ENCODE measurements at regions not wholly inside any gene's neighbourhood (a gene's known extent, or its start where the extent isn't known, plus 50 kb on each side); places are given as distances from the start of the nearest gene placed in this dataset.

DNA sequence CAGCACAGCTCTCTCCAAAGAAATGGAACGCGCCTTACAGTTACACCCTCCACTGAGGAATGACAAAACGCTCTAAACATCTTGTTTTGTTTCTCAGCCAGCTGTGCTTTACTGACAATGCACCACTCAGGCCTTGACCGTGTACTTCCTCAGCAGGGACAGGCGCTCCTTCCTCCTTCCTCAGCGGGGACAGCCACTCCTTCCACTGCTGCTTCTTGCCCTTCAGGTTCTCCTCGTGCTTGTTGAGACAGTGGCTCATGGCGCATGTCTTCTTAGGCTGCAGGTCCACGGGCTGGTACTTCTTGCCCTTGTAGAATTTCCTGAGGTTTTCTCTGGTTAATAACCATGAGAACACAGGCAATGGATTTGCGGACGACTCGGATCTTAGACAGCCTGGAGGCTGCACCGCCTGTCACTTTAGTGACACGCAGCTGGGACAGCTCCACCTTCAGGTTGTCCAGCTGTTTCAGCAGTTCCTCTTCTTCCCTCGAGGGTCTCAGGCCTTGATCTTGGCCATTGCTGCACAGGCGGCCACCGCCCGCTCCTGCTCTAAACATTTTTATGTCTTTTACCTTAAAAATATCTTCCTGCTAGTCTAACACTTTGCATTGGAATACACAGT lies 613.8 kb downstream of the BRD1 start:
- DNase-seq = no peak

DNA sequence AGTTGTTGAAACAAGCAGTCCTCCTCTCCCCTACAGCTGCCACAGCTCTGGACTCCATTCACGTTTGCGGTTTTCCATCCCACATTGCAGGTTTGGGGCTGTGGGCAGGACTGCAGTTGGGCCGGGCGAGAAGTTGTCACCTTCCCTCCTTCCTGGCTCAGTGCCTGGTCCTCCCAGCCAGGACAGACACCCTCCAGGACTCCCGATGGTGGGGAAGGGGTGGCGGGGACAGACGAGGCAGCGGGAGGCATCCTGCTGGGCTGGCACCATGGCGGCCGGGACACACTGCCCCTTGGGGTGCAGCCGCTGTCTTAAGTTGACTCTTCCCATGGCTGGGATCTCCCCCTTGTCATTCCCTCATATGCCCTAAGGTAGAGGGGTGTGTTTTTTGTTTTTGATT lies 615.2 kb downstream of the BRD1 start:
- DNase-seq = no peak

- no peak for DNase-seq
Observed at GRCh38 chr22:49212002-49212401, 615.7 kb downstream of the BRD1 start.

- no peak for DNase-seq
Observed at GRCh38 chr22:49211176-49211575, 616.5 kb downstream of the BRD1 start.

DNA sequence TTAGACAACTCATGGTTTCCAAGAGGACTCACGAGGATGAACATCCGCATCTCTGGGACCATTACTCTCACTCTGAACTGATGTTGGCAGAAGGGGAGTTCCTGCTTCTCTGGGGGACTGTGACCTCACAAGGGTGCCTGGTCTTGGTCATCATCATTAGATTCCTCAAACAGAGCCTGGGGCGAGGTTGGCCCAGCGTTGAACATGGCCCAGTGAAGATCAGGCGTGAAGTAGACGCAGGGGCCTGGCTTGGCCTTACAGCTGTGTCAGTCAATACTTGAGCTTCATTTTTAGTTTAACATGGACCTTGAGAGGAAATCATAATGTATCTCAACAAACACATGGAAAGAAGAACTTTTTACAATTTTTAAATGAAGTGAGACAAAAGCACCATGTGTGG lies 617.1 kb downstream of the BRD1 start:
- DNase-seq = no peak

DNA sequence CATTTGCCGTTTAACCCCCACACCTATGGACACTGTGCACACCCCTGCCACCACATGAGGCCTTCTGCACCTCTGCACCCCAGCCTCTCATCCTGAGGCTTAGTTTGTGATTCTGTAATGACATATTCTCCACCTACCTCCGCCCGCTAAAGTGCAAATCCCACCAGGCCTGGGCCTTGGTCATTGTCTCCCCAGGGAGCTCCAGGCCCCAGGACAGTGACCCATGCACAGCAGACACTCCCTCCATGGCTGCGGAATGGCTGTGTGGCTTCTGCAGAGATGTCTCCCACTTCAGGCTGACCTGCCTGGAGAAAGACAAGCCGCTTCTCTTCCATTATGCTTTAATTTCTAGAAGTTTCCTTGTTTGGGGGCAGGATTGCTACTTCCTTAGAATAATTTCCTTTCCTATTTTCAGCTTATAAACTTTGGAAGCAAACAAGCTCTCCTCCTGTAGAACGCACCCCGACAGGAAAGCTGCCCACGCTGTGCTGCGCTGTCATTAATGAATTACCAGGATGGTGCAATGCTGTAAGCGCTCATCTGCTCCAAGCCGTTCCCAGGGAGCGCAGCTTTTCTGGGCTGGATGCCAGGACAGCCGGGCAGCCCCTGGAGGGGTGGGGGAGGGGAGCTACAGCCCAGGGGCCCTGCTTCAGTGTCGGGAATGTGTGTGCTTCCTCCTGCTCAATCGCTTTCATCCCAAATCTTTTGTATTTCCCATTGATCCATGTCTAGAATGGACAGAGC lies 618.0 kb downstream of the BRD1 start:
- peak; percentile 82 for DNase-seq

- DNase-seq = no peak
Observed at GRCh38 chr22:49208768-49209252, 618.9 kb downstream of the BRD1 start.

- no peak for DNase-seq
Observed at GRCh38 chr22:49208004-49208402, 619.7 kb downstream of the BRD1 start.

- no peak for DNase-seq
Observed at GRCh38 chr22:49207008-49208003, 620.4 kb downstream of the BRD1 start.

GRCh38 chr22:49206281-49206680 lies 621.4 kb downstream of the BRD1 start:
- DNase-seq = no peak

DNA sequence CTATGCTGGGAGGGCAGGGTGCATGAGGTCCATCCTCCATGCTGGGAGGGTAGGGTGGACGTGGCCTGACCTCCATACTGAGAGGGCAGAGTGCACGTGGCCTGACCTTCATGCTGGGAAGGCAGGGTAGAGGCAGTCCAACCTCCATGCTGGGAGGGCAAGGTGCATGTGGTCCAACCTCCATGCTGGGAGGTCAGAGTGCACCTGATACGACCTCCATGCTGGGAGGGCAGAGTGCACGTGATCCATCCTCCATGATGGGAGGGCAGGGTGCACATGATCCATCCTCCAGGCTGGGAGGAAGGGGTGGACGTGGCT lies 622.2 kb downstream of the BRD1 start:
- DNase-seq = no peak

- no peak for DNase-seq
Observed at GRCh38 chr22:49204599-49205482, 622.8 kb downstream of the BRD1 start.

- no peak for DNase-seq
Observed at GRCh38 chr22:49203859-49204598, 623.6 kb downstream of the BRD1 start.

DNA sequence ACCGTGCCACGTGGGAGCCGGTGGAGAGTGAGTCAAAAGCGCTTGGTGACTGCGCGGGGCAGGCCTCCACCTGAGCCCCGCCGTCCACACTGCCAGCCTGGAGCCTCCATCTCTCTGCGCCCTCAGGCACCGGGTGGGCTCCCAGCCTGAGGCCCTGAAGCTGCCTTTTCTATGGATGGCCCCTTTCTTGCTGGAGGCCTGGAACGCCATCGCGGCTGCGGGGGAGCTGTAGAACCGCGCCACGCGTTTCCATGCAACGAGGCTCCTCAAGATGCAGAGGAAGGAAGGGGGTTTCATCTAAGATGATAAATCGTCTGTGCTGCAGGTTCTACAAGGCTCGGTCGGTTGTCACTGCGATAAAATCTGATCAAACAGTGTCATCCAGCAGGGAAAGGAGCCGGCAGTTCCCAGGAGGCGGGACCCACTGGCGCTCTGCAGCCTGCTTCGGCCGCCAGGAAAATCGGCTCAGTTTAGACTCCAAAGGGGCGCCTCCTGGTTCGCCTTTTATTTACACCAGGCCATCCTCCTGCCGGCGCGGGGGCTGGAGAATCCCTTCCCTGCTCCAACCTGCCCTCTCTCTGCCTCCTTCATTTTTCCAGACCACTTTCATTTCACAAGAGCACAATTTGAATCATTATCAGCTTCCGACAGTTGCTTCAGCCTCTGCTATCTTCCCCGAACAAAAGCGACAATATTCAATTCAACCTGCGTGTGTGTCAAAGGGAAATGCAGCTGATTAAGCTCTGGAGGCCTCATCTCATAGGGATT lies 624.4 kb downstream of the BRD1 start:
- DNase-seq = no peak

DNA sequence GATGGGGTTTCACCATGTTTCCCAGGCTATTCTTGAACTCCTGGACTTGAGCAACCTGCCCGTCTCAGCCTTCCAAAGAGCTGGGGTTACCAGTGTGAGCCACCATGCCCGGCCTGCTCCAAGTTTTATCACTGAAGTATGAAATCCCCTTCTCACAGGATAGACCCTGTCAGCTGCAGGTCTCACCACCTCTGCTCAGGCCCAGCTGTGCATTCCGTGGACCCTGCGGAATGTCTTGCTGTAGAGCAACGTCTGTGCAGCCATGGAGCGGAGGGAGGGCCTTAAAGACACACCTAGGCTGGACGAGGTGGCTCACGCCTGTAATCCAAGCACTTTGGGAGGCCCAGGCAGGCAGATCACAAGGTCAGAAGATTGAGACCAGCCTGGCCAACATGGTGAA lies 625.4 kb downstream of the BRD1 start:
- DNase-seq = no peak

GRCh38 chr22:49201046-49201970 lies 626.4 kb downstream of the BRD1 start:
- no peak for DNase-seq

DNA sequence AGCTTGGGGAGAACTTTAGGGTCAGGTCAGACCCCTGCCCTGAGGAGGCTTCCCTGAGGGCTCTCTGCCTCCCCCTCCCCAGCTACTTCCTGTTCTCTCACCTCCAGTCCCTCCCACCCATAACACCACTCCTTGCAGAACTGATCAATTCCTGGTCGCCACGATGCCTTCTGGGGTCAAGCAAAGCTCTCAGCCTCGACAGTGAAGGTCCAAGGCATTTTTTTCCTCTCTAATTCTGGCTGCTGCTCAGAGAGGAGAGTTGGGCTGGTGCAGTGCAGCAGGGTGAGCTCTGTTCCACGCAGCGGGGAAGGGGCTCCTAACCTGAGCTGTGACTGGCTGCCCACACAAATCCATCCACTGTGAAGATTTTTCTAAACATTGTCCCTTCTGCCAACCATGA lies 628.4 kb downstream of the BRD1 start:
- DNase-seq = no peak

DNA sequence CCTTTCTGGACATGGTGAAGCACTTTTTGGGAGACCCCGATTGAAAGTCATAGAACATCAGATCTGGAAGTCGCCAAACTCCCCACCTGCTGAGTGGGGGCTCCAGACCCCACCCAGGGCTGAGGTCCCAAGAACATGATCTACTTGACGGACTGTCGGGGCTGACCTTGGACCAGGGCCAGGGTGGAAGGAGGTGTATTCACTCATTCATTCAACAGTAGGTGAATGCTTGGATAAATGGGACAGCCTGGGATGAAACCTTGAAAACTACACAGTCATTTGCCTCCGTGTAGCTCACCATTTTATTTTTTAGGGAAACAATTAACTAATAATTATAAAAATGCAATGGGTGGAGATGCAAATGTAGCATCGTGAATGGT lies 629.0 kb downstream of the BRD1 start:
- DNase-seq = no peak

DNA sequence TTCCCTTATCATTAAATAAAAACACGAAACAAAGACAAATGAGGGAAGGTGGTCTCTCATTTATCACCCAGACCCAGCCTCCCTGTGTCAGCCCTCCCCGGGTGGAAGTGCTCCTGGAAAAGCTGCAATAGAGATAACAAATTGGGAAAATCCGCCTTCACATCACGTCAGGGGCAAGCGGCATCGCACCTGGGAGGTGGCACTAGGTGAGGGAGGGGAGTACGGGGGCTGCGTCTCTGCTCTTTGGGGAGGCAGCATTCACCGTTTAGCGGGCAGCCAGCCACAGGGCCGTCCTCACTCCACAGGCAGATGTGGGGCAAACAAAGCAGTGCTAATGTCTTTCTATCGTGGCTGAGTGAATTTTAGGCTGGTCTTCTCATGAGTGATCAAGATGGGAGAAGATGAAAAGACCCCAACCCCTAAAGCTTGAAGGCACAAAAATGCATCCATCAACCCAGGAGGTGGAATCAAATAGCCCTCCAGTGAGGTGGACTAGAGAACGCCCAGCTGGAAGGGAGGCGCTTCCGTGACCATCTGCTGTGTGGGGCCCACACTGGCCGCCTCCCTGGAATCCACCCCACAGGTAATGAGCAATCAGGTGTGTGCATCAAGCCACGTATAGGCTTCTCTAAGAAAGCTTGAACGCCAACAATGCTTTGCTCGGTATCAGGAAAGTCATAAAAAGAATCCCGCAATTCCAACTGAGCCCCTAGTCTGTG lies 629.5 kb downstream of the BRD1 start:
- no peak for DNase-seq

Measured in NCI-H1105 (cell line).